ENCODE measurements at regions not wholly inside any gene's neighbourhood (a gene's known extent, or its start where the extent isn't known, plus 50 kb on each side); places are given as distances from the start of the nearest gene placed in this dataset.

- TF ChIP-seq CTCF (IDR thresholded peaks at IDR 0.05) (no peak), EZH2phosphoT487 (IDR thresholded peaks at IDR 0.05; ENCODE audit: borderline replicate concordance, low read depth) (no peak), NFIC (IDR thresholded peaks at IDR 0.05; ENCODE audit: borderline replicate concordance) (no peak), RAD21 (IDR thresholded peaks at IDR 0.05; ENCODE audit: low read length) (no peak), JUND (IDR thresholded peaks at IDR 0.05) (no peak), TCF12 (IDR thresholded peaks at IDR 0.05) (no peak), TAF1 (IDR thresholded peaks at IDR 0.05; ENCODE audit: borderline replicate concordance, low read depth, low read length) (no peak), SIN3A (IDR thresholded peaks at IDR 0.05; ENCODE audit: borderline replicate concordance, low read depth, low read length) (no peak), TEAD4 (IDR thresholded peaks at IDR 0.05; ENCODE audit: borderline replicate concordance, insufficient read depth) (no peak), USF1 (IDR thresholded peaks at IDR 0.05; ENCODE audit: borderline replicate concordance, low read depth) (no peak), MXI1 (IDR thresholded peaks at IDR 0.05; ENCODE audit: low read depth, low read length) (no peak), PBX3 (IDR thresholded peaks at IDR 0.05) (no peak), ELF1 (IDR thresholded peaks at IDR 0.05) (no peak)
These were observed 54.0 kb upstream of the S1PR3 start for GRCh38 chr9:88937248-88937647.
